ENCODE measurements at regions not wholly inside any gene's neighbourhood (a gene's known extent, or its start where the extent isn't known, plus 50 kb on each side); places are given as distances from the start of the nearest gene placed in this dataset.

- TF ChIP-seq CTCF (IDR thresholded peaks at IDR 0.05) (no peak), FOXP4 (CRISPR knock-in tag; IDR thresholded peaks at IDR 0.05) (no peak), MAX (CRISPR knock-in tag; IDR thresholded peaks at IDR 0.05) (no peak), HMGXB4 (CRISPR knock-in tag; IDR thresholded peaks at IDR 0.05) (no peak), ARID4B (CRISPR knock-in tag; IDR thresholded peaks at IDR 0.05; ENCODE audit: borderline replicate concordance) (no peak), IRF1 (CRISPR knock-in tag; IDR thresholded peaks at IDR 0.05) (no peak), ATF3 (CRISPR knock-in tag; conservative IDR thresholded peaks at IDR 0.05) (no peak)
These were observed 153.8 kb upstream of the ARHGAP20 start for GRCh38 chr11:110866081-110866480.
